ENCODE measurements at regions not wholly inside any gene's neighbourhood (a gene's known extent, or its start where the extent isn't known, plus 50 kb on each side); places are given as distances from the start of the nearest gene placed in this dataset.
"Not testable (repeated sequence)": the region's sequence is repeated elsewhere in the genome, so short reads cannot be mapped to it uniquely, and the experiment has no call there.

- no peak for FAIRE-seq
Measured at GRCh38 chr1:229119876-229120275, 151.0 kb upstream of the RAB4A start.

GRCh38 chr1:229121845-229122436, 149.0 kb upstream of the RAB4A start:
- FAIRE-seq = no peak

GRCh38 chr1:229122606-229123005, 148.3 kb upstream of the RAB4A start:
- FAIRE-seq = no peak

GRCh38 chr1:229124116-229124515, 146.8 kb upstream of the RAB4A start:
- FAIRE-seq = no peak

- no peak for FAIRE-seq
Measured at GRCh38 chr1:229124520-229125124, 146.3 kb upstream of the RAB4A start.

GRCh38 chr1:229127301-229127700, 143.6 kb upstream of the RAB4A start:
- no peak for FAIRE-seq

- FAIRE-seq = no peak
Measured at GRCh38 chr1:229128066-229128608, 142.8 kb upstream of the RAB4A start.

- no peak for FAIRE-seq
Measured at GRCh38 chr1:229129301-229130027, 141.4 kb upstream of the RAB4A start.

GRCh38 chr1:229130028-229130668, 140.8 kb upstream of the RAB4A start:
- FAIRE-seq = no peak

GRCh38 chr1:229131243-229132105, 139.4 kb upstream of the RAB4A start:
- no peak for FAIRE-seq

- no peak for FAIRE-seq
Measured at GRCh38 chr1:229132106-229132443, 138.8 kb upstream of the RAB4A start.

- FAIRE-seq = no peak
Measured at GRCh38 chr1:229132706-229133105, 138.2 kb upstream of the RAB4A start.

GRCh38 chr1:229133151-229133550, 137.8 kb upstream of the RAB4A start:
- FAIRE-seq = no peak

- no peak for FAIRE-seq
Measured at GRCh38 chr1:229133811-229134210, 137.1 kb upstream of the RAB4A start.

GRCh38 chr1:229134381-229135217, 136.3 kb upstream of the RAB4A start:
- not testable (repeated sequence) for FAIRE-seq

- FAIRE-seq = no peak
Measured at GRCh38 chr1:229135773-229136172, 135.1 kb upstream of the RAB4A start.

- no peak for FAIRE-seq
Measured at GRCh38 chr1:229136822-229137221, 134.1 kb upstream of the RAB4A start.

GRCh38 chr1:229137271-229137670, 133.6 kb upstream of the RAB4A start:
- no peak for FAIRE-seq

GRCh38 chr1:229138058-229138457, 132.9 kb upstream of the RAB4A start:
- FAIRE-seq = no peak

- FAIRE-seq = no peak
Measured at GRCh38 chr1:229139331-229140118, 131.4 kb upstream of the RAB4A start.

GRCh38 chr1:229140119-229140396, 130.9 kb upstream of the RAB4A start:
- no peak for FAIRE-seq
